Common myeloid progenitor, CD34-positive (primary cell): ENCODE measurements at regions not wholly inside any gene's neighbourhood (a gene's known extent, or its start where the extent isn't known, plus 50 kb on each side); places are given as distances from the start of the nearest gene placed in this dataset.

ENCODE experiments used
- CTCF ChIA-PET: fragments of 350-600 bp; sonication (Branson Sonifier 250); formaldehyde crosslinking; loops from one replicate; lab custom pipeline; 2021; ENCODE audit warnings: antibody characterized with exemption; lab: Charles Lee
- POLR2A ChIA-PET: fragments of 350-600 bp; sonication (Branson Sonifier 250); formaldehyde crosslinking; loops from one replicate; lab custom pipeline; 2021; ENCODE audit warnings: antibody characterized with exemption; lab: Charles Lee
- DNase-seq, 3 donors: peaks; one replicate each; pipeline versions ENCODE4 v3.0.0 to v3.0.0-alpha.2; 2013
- H3K27ac ChIP-seq, 2 experiments: 1 replicate in 1 of 2; 2 replicates in 1 of 2; pipeline ENCODE4 v1.7.0; 2013; ENCODE audit warnings: inconsistent platforms in 2 of 2, low read length in 2 of 2, mild to moderate bottlenecking in 2 of 2, low read depth in 1 of 2, moderate library complexity in 1 of 2; ENCODE audit not compliant: severe bottlenecking in 2 of 2, insufficient read depth in 1 of 2, poor library complexity in 1 of 2
- H3K27me3 ChIP-seq, 5 experiments: replicated peaks in 2 of 5; 1 replicate in 3 of 5; 2 replicates in 2 of 5; pipeline versions ENCODE4 v1.6.1 to v1.7.0; 2013; ENCODE audit warnings: low read length in 4 of 5, mild to moderate bottlenecking in 2 of 5, moderate library complexity in 2 of 5, inconsistent platforms in 1 of 5; ENCODE audit not compliant: insufficient read depth in 5 of 5, control insufficient read depth in 4 of 5
- H3K36me3 ChIP-seq, 4 experiments: 1 replicate in 2 of 4; 2 replicates in 2 of 4; pipeline versions ENCODE4 v1.6.1 to v1.7.0; 2013; ENCODE audit warnings: low read length in 3 of 4, control low read depth in 1 of 4, mild to moderate bottlenecking in 1 of 4; ENCODE audit not compliant: control insufficient read depth in 4 of 4, insufficient read depth in 4 of 4
- H3K4me1 ChIP-seq, 4 experiments: 1 replicate in 3 of 4; 2 replicates in 1 of 4; pipeline versions ENCODE4 v1.6.1 to v1.7.1; 2013; ENCODE audit warnings: low read length in 3 of 4, mild to moderate bottlenecking in 3 of 4, control low read depth in 1 of 4, inconsistent platforms in 1 of 4, moderate library complexity in 1 of 4; ENCODE audit not compliant: control insufficient read depth in 4 of 4, insufficient read depth in 4 of 4; ENCODE audit errors: control extremely low read depth in 1 of 4
- H3K4me3 ChIP-seq, 7 experiments: 1 replicate in 4 of 7; 2 replicates in 3 of 7; pipeline versions ENCODE4 v1.5.1 to v1.7.0; 2013; ENCODE audit warnings: mild to moderate bottlenecking in 7 of 7, low read length in 6 of 7, moderate library complexity in 6 of 7, inconsistent platforms in 2 of 7, low read depth in 2 of 7, control low read depth in 1 of 7; ENCODE audit not compliant: insufficient read depth in 4 of 7, control insufficient read depth in 1 of 7; ENCODE audit errors: extremely low read depth in 1 of 7
- H3K9me3 ChIP-seq, 5 experiments: 1 replicate in 4 of 5; 2 replicates in 1 of 5; pipeline versions ENCODE4 v1.6.1 to v1.7.1; 2013; ENCODE audit warnings: low read length in 4 of 5, mild to moderate bottlenecking in 2 of 5, inconsistent platforms in 1 of 5, low read depth in 1 of 5, moderate library complexity in 1 of 5; ENCODE audit not compliant: control insufficient read depth in 4 of 5, insufficient read depth in 2 of 5; ENCODE audit errors: control extremely low read depth in 1 of 5
- WGBS: methylation state at CpG from one replicate; pipeline ENCODE4 v1.1.5; 2013; ENCODE audit not compliant: insufficient coverage; 5-methylcytosine and 5-hydroxymethylcytosine counted together

- Histone ChIP-seq H3K36me3 (no peaks in the 10 kb centered on the region), H3K27ac (no peak overlapping the region), H3K9me3 (peaks cover 0 to 2% (median 0%) of the 10 kb centered on the region in 5 experiments), H3K4me1 (peaks cover 0 to 23% (median 19%) of the 10 kb centered on the region in 4 experiments), H3K4me3 (no peak overlapping the region), H3K27me3 (peaks cover 0 to 6% (median 0%) of the 10 kb centered on the region in 5 experiments)
- POLR2A ChIA-PET, result no interaction called here
- WGBS, result 74% methylated on average over 15 of the region's 16 CpGs
- CTCF ChIA-PET, result no interaction called here
- peak in 2 of 3 donors; percentile 42 to 55 for DNase-seq
Measured at GRCh38 chr17:73983621-73984400, 219.7 kb upstream of the RPL38 start.

- POLR2A ChIA-PET, result no interaction called here
- Histone ChIP-seq H3K27me3 (peaks cover 0 to 6% (median 0%) of the 10 kb centered on the region in 5 experiments), H3K9me3 (no peaks in the 10 kb centered on the region), H3K27ac (no peak overlapping the region), H3K4me3 (peak overlapping the region in 1 of 7 experiments; percentile 16), H3K36me3 (no peaks in the 10 kb centered on the region), H3K4me1 (peaks cover 0 to 23% (median 19%) of the 10 kb centered on the region in 4 experiments)
- CTCF ChIA-PET, result interaction anchor here (0.8 to 1.1 kb wide), 2 partner anchors 11 to 14 kb away, joined by 3 to 4 read pairs; no protein-coding TSS in a partner anchor
- peak in 2 of 3 donors; percentile 68 to 71 for DNase-seq
- WGBS, result 11% methylated on average over 3 of the region's 5 CpGs
Measured at GRCh38 chr17:73984941-73985340, 218.5 kb upstream of the RPL38 start.

- no peaks in the 10 kb centered on the region for H3K9me3 ChIP-seq
- no peaks in the 10 kb centered on the region for H3K36me3 ChIP-seq
- peaks cover 0 to 23% (median 19%) of the 10 kb centered on the region in 4 experiments for H3K4me1 ChIP-seq
- POLR2A ChIA-PET, result no interaction called here
- H3K4me3 ChIP-seq, result no peak overlapping the region
- CTCF ChIA-PET, result interaction anchor here (0.8 to 1.1 kb wide), 2 partner anchors 10 to 13 kb away, joined by 3 to 4 read pairs; no protein-coding TSS in a partner anchor
- DNase-seq, result no peak
- peaks cover 0 to 3% (median 0%) of the 10 kb centered on the region in 5 experiments for H3K27me3 ChIP-seq
- no peak overlapping the region for H3K27ac ChIP-seq
- WGBS, result 94% methylated on average over 8 of the region's 11 CpGs
Measured at GRCh38 chr17:73985466-73986015, 217.9 kb upstream of the RPL38 start.

- CTCF ChIA-PET, result interaction anchor here (1.0 to 1.3 kb wide), 2 partner anchors 14 to 25 kb away, joined by 3 to 4 read pairs; no protein-coding TSS in a partner anchor
- peaks cover 0 to 2% (median 0%) of the 10 kb centered on the region in 5 experiments for H3K27me3 ChIP-seq
- peaks cover 0 to 23% (median 19%) of the 10 kb centered on the region in 4 experiments for H3K4me1 ChIP-seq
- no peaks in the 10 kb centered on the region for H3K9me3 ChIP-seq
- no peak overlapping the region for H3K4me3 ChIP-seq
- no peak for DNase-seq
- 95% methylated on average over 6 of the region's 9 CpGs for WGBS
- no peak overlapping the region for H3K27ac ChIP-seq
- POLR2A ChIA-PET, result no interaction called here
- no peaks in the 10 kb centered on the region for H3K36me3 ChIP-seq
Measured at GRCh38 chr17:73986641-73987177, 216.8 kb upstream of the RPL38 start.

GRCh38 chr17:73987395-73987794 is 216.1 kb upstream of the RPL38 start:
- H3K36me3 ChIP-seq, result no peaks in the 10 kb centered on the region
- H3K27me3 ChIP-seq, result peaks cover 0 to 2% (median 0%) of the 10 kb centered on the region in 5 experiments
- no peak overlapping the region for H3K4me3 ChIP-seq
- WGBS, result 100% methylated on average over 7 of the region's 9 CpGs
- no peak for DNase-seq
- ChIA-PET CTCF (interaction anchor here (1.3 kb wide), 1 partner anchor 14 kb away, joined by 3 read pairs; no protein-coding TSS in a partner anchor), POLR2A (no interaction called here)
- H3K9me3 ChIP-seq, result no peaks in the 10 kb centered on the region
- H3K4me1 ChIP-seq, result peaks cover 0 to 23% (median 19%) of the 10 kb centered on the region in 4 experiments
- H3K27ac ChIP-seq, result no peak overlapping the region

GRCh38 chr17:73987845-73988509 is 215.5 kb upstream of the RPL38 start:
- POLR2A ChIA-PET, result no interaction called here
- peaks cover 0 to 23% (median 19%) of the 10 kb centered on the region in 4 experiments for H3K4me1 ChIP-seq
- no peak overlapping the region for H3K4me3 ChIP-seq
- peaks cover 0 to 2% (median 0%) of the 10 kb centered on the region in 5 experiments for H3K27me3 ChIP-seq
- no peaks in the 10 kb centered on the region for H3K9me3 ChIP-seq
- WGBS, result 87% methylated on average over 16 of the region's 16 CpGs
- CTCF ChIA-PET, result interaction anchor here (1.3 to 1.9 kb wide), 2 partner anchors 11 to 15 kb away, joined by 3 to 5 read pairs; no protein-coding TSS in a partner anchor
- H3K27ac ChIP-seq, result no peak overlapping the region
- DNase-seq, result no peak
- H3K36me3 ChIP-seq, result no peaks in the 10 kb centered on the region
